ENCODE measurements at regions not wholly inside any gene's neighbourhood (a gene's known extent, or its start where the extent isn't known, plus 50 kb on each side); places are given as distances from the start of the nearest gene placed in this dataset.

GRCh38 chr19:31572976-31573298 lies 223.7 kb upstream of the TSHZ3 start:
- TF ChIP-seq CTCF (conservative IDR thresholded peaks at IDR 0.05) (no peak), ZFX (IDR thresholded peaks at IDR 0.05) (no peak)

Measured in C4-2B (cell line).